GM12878 (cell line): ENCODE measurements at regions not wholly inside any gene's neighbourhood (a gene's known extent, or its start where the extent isn't known, plus 50 kb on each side); places are given as distances from the start of the nearest gene placed in this dataset.

Experiments
- ATAC-seq: fragments of 200-7000 bp; cut with Tn5 transposase; 3 replicates; pipeline ENCODE4 v1.9.1; 2020; ENCODE audit warnings: mild to moderate bottlenecking, moderate library complexity
- BruUV-seq: library from RNA; stranded (reverse); fragments of 400-500 nt; replicated peaks from 2 replicates; lab custom pipeline; 2021; lab: Mats Ljungman, UMichigan
- CTCF ChIA-PET: fragments of 300-600 bp; sonication (Branson Sonifier 250); formaldehyde crosslinking; extraction: SDS; loops from one replicate; lab custom pipeline; 2021; ENCODE audit warnings: inconsistent platforms; lab: Yijun Ruan, JAX
- POLR2A ChIA-PET: fragments of 350-600 bp; formaldehyde crosslinking; extraction: SDS; loops from one replicate; lab custom pipeline; 2021; ENCODE audit warnings: inconsistent platforms; lab: Charles Lee
- RAD21 ChIA-PET: fragments of 300-600 bp; sonication (Branson Sonifier 250); formaldehyde crosslinking; loops from one replicate; lab custom pipeline; 2023; ENCODE audit warnings: antibody characterized with exemption; ENCODE audit not compliant: unreplicated experiment; lab: Charles Lee
- SMC1A ChIA-PET: fragments of 300-600 bp; sonication (Branson Sonifier 250); formaldehyde crosslinking; loops from one replicate; lab custom pipeline; 2023; ENCODE audit not compliant: unreplicated experiment, uncharacterized antibody; lab: Charles Lee
- DNase-seq: peaks from one replicate; pipeline ENCODE4 v3.0.0-alpha.2; 2011; ENCODE audit warnings: low read depth, low spot score
- FAIRE-seq: peaks from 3 replicates; lab custom pipeline; 2011; peaks lifted over from hg19 to GRCh38; lab: Jason Lieb, UNC
- H2AFZ ChIP-seq: 2 replicates; pipeline ENCODE4 v1.6.0; 2011; ENCODE audit warnings: low read depth, low read length, control low read depth; ENCODE audit not compliant: control insufficient read depth
- H3K27ac ChIP-seq: 2 replicates; pipeline ENCODE4 v1.5.1; 2011; ENCODE audit warnings: control low read depth; ENCODE audit not compliant: control insufficient read depth, insufficient read depth
- H3K27me3 ChIP-seq, 2 experiments: replicated peaks in 1 of 2; 2 replicates each; pipeline versions ENCODE4 v1.6.0 to v1.6.1; 2011; ENCODE audit warnings: low read length in 1 of 2; ENCODE audit not compliant: control insufficient read depth in 2 of 2, insufficient read depth in 2 of 2
- H3K36me3 ChIP-seq, 2 experiments: 2 replicates each; pipeline ENCODE4 v1.5.1; 2011; ENCODE audit warnings: low read length in 1 of 2; ENCODE audit not compliant: control insufficient read depth in 2 of 2, insufficient read depth in 2 of 2
- H3K4me1 ChIP-seq: 2 replicates; pipeline ENCODE4 v1.6.1; 2011; ENCODE audit warnings: mild to moderate bottlenecking, low read length, moderate library complexity, mixed read lengths; ENCODE audit not compliant: control insufficient read depth, insufficient read depth
- H3K4me2 ChIP-seq: 2 replicates; pipeline ENCODE4 v1.6.0; 2011; ENCODE audit warnings: control low read depth; ENCODE audit not compliant: control insufficient read depth, insufficient read depth
- H3K4me3 ChIP-seq: fragments of 200-600 bp; sonication (generic); 2 replicates; pipeline ENCODE4 v1.5.1; 2016
- H3K79me2 ChIP-seq: 2 replicates; pipeline ENCODE4 v1.6.0; 2011; ENCODE audit warnings: low read length; ENCODE audit not compliant: control insufficient read depth, insufficient read depth
- H3K9ac ChIP-seq: 2 replicates; pipeline ENCODE4 v1.8.0; 2011; ENCODE audit warnings: low read length, control low read depth, mixed read lengths; ENCODE audit not compliant: control insufficient read depth, insufficient read depth
- H3K9me3 ChIP-seq: replicated peaks from 3 replicates; pipeline ENCODE4 v1.5.1; 2011; ENCODE audit warnings: mild to moderate bottlenecking, low read length; ENCODE audit not compliant: control insufficient read depth, insufficient read depth
- H4K20me1 ChIP-seq: 2 replicates; pipeline ENCODE4 v1.6.0; 2011; ENCODE audit not compliant: control insufficient read depth, insufficient read depth
- BHLHE40 ChIP-seq, 2 experiments: fragments of 450-650 bp in 1 of 2; IDR thresholded peaks; 2 replicates each; pipeline ENCODE4 v1.6.1; 2011 to 2017; ENCODE audit warnings: low read depth in 2 of 2, borderline replicate concordance in 1 of 2, improper control_type of control experiment in 1 of 2, low read length in 1 of 2, mild to moderate bottlenecking in 1 of 2
- MXI1 ChIP-seq: fragments of 150-350 bp; IDR thresholded peaks from 2 replicates; pipeline ENCODE4 v1.6.1; 2011; ENCODE audit warnings: low read depth, mild to moderate bottlenecking, inconsistent platforms, low read length, improper control_type of control experiment
- NR2F1 ChIP-seq: fragments of 450-650 bp; conservative IDR thresholded peaks from 2 replicates; pipeline ENCODE4 v1.6.1; 2017; ENCODE audit warnings: mild to moderate bottlenecking
- POLR2AphosphoS2 ChIP-seq: IDR thresholded peaks from 2 replicates; pipeline ENCODE4 v1.6.1; 2011; ENCODE audit warnings: low read depth, mild to moderate bottlenecking, low read length, improper control_type of control experiment, moderate library complexity
- RCOR1 ChIP-seq: conservative IDR thresholded peaks from 2 replicates; pipeline ENCODE4 v1.6.1; 2012; ENCODE audit warnings: low read depth, low read length, improper control_type of control experiment
- SPI1 ChIP-seq: IDR thresholded peaks from 2 replicates; pipeline ENCODE4 v1.6.1; 2011; ENCODE audit warnings: low read depth, mild to moderate bottlenecking, low read length, moderate library complexity, borderline replicate concordance; ENCODE audit not compliant: insufficient read depth
- ZZZ3 ChIP-seq: IDR thresholded peaks from 2 replicates; pipeline ENCODE4 v1.6.1; 2011; ENCODE audit warnings: low read depth; ENCODE audit not compliant: control insufficient read depth, insufficient read length
- WGBS: methylation state at CpG from one replicate; pipeline ENCODE4 v1.1.6; 2016; ENCODE audit warnings: low lambda C conversion rate; ENCODE audit not compliant: insufficient replicate concordance, insufficient coverage; ENCODE audit errors: missing lambda C conversion rate; 5-methylcytosine and 5-hydroxymethylcytosine counted together
- in situ Hi-C: fragments of 300-500 bp; cut with MboI; formaldehyde crosslinking; loops from 9 replicates; pipeline ENCODE4 v1.14.3; 2018; ENCODE audit warnings: mixed read lengths
- intact Hi-C: fragments of 100-400 bp; cut with micrococcal nuclease; formaldehyde crosslinking; loops from one replicate; pipeline ENCODE4 v1.14.2; 2022; ENCODE audit not compliant: unreplicated experiment
- TF ChIP-seq, protein P1 (sequence below): fragments of 450-650 bp; IDR thresholded peaks from 2 replicates; pipeline ENCODE4 v1.6.1; 2017; ENCODE audit warnings: mild to moderate bottlenecking
- TF ChIP-seq, protein P2 (sequence below): fragments of 450-650 bp; IDR thresholded peaks from 2 replicates; pipeline ENCODE4 v1.6.1; 2016; ENCODE audit warnings: mild to moderate bottlenecking
- TF ChIP-seq, protein P3 (sequence below): fragments of 450-650 bp; IDR thresholded peaks from 2 replicates; pipeline ENCODE4 v1.6.1; 2018; ENCODE audit warnings: mild to moderate bottlenecking, low read depth, moderate library complexity; ENCODE audit not compliant: partially characterized antibody
- TF ChIP-seq, protein P4 (sequence below): IDR thresholded peaks from 2 replicates; pipeline ENCODE4 v1.6.1; 2012; ENCODE audit warnings: low read depth, low read length, improper control_type of control experiment
- TF ChIP-seq, protein P5 (sequence below): fragments of 450-650 bp; formaldehyde crosslinking; IDR thresholded peaks from 2 replicates; pipeline ENCODE4 v1.4.0; 2022; ENCODE audit warnings: mild to moderate bottlenecking, moderate library complexity

DNA sequence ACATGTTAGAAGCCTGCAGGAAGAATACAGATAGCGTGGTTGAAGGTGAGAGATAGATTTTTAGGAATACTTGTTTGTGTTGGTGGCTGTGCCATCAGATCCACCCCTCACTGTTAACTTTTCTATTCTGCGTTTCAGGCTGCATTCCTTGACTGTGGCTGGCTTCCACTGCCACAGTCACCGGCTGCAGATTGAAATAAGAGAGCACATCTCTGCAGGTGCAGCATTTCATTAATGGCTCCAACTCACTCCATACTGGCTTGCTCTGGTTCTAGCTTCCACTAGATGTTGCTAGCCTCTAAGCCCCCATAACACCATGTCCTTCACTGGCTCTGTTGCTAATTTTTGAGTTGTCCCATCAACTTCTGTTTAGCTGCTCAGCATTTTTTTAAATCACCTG is 286.5 kb downstream of the CPS1 start (continued):
- no peak for TF ChIP-seq RCOR1

DNA sequence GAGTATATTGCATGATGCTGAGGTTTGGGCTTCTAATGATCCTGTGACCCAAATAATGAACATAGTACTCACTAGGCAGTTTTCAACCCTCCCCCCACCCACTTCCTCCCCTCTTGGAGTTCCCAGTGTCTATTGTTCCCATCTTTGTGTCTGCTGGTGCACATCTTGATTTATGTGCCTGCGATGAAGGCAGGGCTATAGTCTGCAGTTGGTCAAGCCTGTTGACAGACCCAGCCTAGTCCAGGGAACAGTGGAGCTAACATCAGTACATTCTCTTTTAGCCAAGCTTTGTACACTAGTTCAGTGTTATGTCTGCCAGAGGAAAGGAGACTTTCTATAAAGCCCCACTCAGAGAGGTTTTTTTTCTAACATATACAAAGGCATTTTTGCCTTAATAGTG is 287.6 kb downstream of the CPS1 start:
- intact Hi-C loops = no loop called here
- Histone ChIP-seq H3K36me3 (no peaks in the 10 kb centered on the region), H3K4me2 (no peak overlapping the region), H3K79me2 (no peaks in the 10 kb centered on the region), H4K20me1 (no peaks in the 10 kb centered on the region), H3K27ac (no peak overlapping the region), H3K4me1 (no peaks in the 10 kb centered on the region), H3K9ac (no peak overlapping the region), H3K4me3 (no peak overlapping the region), H3K27me3 (no peaks in the 10 kb centered on the region), H2AFZ (no peak overlapping the region), H3K9me3 (no peaks in the 10 kb centered on the region)
- ChIA-PET SMC1A (no interaction called here), RAD21 (no interaction called here), POLR2A (no interaction called here), CTCF (no interaction called here)
- in situ Hi-C loops = no loop called here
- ATAC-seq (no peak), FAIRE-seq (no peak), DNase-seq (no peak)
- WGBS = 59% methylated on average over 1 of the region's 1 CpG
- BruUV-seq = no TSS peak
- TF ChIP-seq NR2F1 (no peak), ZZZ3 (no peak), BHLHE40 (IDR thresholded peaks at IDR 0.05; ENCODE audit: borderline replicate concordance in 1 of 2, low read depth in 2 of 2, low read length in 1 of 2) (no peak), SPI1 (no peak), POLR2AphosphoS2 (no peak), MXI1 (no peak)
- TF ChIP-seq, protein P1, sequence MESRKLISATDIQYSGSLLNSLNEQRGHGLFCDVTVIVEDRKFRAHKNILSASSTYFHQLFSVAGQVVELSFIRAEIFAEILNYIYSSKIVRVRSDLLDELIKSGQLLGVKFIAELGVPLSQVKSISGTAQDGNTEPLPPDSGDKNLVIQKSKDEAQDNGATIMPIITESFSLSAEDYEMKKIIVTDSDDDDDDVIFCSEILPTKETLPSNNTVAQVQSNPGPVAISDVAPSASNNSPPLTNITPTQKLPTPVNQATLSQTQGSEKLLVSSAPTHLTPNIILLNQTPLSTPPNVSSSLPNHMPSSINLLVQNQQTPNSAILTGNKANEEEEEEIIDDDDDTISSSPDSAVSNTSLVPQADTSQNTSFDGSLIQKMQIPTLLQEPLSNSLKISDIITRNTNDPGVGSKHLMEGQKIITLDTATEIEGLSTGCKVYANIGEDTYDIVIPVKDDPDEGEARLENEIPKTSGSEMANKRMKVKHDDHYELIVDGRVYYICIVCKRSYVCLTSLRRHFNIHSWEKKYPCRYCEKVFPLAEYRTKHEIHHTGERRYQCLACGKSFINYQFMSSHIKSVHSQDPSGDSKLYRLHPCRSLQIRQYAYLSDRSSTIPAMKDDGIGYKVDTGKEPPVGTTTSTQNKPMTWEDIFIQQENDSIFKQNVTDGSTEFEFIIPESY = no peak
- TF ChIP-seq, protein P2, sequence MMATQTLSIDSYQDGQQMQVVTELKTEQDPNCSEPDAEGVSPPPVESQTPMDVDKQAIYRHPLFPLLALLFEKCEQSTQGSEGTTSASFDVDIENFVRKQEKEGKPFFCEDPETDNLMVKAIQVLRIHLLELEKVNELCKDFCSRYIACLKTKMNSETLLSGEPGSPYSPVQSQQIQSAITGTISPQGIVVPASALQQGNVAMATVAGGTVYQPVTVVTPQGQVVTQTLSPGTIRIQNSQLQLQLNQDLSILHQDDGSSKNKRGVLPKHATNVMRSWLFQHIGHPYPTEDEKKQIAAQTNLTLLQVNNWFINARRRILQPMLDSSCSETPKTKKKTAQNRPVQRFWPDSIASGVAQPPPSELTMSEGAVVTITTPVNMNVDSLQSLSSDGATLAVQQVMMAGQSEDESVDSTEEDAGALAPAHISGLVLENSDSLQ = no peak
- TF ChIP-seq, protein P3, sequence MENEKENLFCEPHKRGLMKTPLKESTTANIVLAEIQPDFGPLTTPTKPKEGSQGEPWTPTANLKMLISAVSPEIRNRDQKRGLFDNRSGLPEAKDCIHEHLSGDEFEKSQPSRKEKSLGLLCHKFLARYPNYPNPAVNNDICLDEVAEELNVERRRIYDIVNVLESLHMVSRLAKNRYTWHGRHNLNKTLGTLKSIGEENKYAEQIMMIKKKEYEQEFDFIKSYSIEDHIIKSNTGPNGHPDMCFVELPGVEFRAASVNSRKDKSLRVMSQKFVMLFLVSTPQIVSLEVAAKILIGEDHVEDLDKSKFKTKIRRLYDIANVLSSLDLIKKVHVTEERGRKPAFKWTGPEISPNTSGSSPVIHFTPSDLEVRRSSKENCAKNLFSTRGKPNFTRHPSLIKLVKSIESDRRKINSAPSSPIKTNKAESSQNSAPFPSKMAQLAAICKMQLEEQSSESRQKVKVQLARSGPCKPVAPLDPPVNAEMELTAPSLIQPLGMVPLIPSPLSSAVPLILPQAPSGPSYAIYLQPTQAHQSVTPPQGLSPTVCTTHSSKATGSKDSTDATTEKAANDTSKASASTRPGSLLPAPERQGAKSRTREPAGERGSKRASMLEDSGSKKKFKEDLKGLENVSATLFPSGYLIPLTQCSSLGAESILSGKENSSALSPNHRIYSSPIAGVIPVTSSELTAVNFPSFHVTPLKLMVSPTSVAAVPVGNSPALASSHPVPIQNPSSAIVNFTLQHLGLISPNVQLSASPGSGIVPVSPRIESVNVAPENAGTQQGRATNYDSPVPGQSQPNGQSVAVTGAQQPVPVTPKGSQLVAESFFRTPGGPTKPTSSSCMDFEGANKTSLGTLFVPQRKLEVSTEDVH = no peak
- TF ChIP-seq, protein P4, sequence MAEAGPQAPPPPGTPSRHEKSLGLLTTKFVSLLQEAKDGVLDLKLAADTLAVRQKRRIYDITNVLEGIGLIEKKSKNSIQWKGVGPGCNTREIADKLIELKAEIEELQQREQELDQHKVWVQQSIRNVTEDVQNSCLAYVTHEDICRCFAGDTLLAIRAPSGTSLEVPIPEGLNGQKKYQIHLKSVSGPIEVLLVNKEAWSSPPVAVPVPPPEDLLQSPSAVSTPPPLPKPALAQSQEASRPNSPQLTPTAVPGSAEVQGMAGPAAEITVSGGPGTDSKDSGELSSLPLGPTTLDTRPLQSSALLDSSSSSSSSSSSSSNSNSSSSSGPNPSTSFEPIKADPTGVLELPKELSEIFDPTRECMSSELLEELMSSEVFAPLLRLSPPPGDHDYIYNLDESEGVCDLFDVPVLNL = no peak
- TF ChIP-seq, protein P5, sequence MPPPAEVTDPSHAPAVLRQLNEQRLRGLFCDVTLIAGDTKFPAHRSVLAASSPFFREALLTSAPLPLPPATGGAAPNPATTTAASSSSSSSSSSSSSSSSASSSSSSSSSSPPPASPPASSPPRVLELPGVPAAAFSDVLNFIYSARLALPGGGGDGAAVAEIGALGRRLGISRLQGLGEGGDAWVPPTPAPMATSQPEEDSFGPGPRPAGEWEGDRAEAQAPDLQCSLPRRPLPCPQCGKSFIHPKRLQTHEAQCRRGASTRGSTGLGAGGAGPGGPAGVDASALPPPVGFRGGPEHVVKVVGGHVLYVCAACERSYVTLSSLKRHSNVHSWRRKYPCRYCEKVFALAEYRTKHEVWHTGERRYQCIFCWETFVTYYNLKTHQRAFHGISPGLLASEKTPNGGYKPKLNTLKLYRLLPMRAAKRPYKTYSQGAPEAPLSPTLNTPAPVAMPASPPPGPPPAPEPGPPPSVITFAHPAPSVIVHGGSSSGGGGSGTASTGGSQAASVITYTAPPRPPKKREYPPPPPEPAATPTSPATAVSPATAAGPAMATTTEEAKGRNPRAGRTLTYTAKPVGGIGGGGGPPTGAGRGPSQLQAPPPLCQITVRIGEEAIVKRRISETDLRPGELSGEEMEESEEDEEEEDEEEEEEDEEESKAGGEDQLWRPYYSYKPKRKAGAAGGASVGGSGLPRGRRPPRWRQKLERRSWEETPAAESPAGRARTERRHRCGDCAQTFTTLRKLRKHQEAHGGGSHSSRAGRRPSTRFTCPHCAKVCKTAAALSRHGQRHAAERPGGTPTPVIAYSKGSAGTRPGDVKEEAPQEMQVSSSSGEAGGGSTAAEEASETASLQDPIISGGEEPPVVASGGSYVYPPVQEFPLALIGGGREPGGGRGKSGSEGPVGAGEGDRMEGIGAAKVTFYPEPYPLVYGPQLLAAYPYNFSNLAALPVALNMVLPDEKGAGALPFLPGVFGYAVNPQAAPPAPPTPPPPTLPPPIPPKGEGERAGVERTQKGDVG (CRISPR knock-in tag) = no peak
